Stimulated activated CD4-positive, alpha-beta T cell treated with anti-CD3 and anti-CD28 coated beads, Interleukin-15, amount 100 ng/mL, for 1 hour (primary cell): ENCODE measurements at regions not wholly inside any gene's neighbourhood (a gene's known extent, or its start where the extent isn't known, plus 50 kb on each side); places are given as distances from the start of the nearest gene placed in this dataset.
A peak's percentile ranks its signal among the peaks of the same experiment; 100 is the strongest.
"Not testable (repeated sequence)": the region's sequence is repeated elsewhere in the genome, so short reads cannot be mapped to it uniquely, and the experiment has no call there.

ENCODE experiments used
- DNase-seq, 2 donors: peaks; one replicate each; pipeline ENCODE4 v3.0.0-alpha.2; 2020; ENCODE audit warnings: low read depth in 1 of 2, low spot score in 1 of 2

- DNase-seq, result peak in 1 of 2 donors; percentile 8
These were observed 100.1 kb downstream of the EIF4E start for GRCh38 chr4:98828801-98829200.

DNA sequence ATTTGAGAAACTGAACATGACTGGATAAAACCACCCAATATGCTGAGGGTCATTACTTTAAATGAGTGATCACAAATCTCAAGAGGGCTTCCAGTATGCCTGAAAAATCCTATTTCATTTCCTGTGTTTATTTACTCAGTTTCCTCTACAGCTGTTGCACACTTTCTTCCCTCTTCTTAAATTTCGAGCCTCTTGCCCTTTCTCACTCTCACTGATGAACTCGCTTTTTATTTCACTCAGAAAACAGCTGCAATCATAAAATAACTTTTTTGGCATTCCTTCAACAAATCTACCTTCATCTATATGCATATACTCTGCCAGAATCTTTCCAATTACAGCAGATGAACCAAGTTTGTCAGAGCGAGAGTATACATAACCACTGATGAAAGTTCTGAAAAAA lies 101.3 kb downstream of the EIF4E start:
- DNase-seq, result no peak

DNA sequence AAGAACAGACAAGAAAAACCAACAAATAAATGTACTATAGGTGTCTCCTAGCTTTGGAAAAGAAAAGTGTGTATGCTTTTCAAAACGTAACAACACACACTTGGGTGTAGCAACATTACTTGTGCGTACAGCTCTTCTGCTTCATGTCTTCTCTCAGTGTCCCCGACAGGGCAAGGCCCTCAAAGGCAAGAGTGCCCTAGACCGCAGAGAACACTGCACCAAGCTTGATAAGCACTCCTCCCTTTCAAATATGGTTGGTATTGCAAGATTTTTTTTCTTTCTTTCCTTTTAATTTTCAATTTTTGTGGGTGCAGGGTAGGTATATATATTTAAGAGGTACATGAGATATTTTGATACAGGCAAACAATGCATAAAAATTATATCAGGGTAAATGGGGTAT lies 106.8 kb downstream of the EIF4E start:
- DNase-seq, result no peak

GRCh38 chr4:98818116-98818515 lies 110.8 kb downstream of the EIF4E start:
- DNase-seq, result not testable (repeated sequence)

DNA sequence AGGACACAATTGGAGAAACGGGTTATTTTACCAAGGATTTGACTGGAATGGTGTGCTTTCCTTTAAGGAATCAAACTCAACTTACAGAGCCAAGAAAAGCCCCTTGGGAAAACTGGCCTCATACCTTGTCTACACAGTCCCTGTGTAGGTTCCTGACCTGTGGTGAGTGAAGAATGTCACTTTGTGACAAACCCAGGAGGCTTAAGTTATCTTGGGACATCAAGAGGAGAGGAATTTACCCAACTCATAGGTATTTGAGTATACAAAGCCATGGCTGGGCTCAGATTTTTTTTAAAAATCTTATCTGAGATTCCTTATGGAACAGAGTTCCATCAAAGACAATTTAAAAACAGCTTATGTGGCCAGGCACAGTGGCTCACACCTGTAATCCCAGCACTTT lies 112.1 kb downstream of the EIF4E start:
- DNase-seq, result no peak

GRCh38 chr4:98816386-98816785 lies 112.5 kb downstream of the EIF4E start:
- no peak for DNase-seq

- DNase-seq, result no peak
These were observed 124.5 kb downstream of the EIF4E start for GRCh38 chr4:98804403-98804802.

- no peak for DNase-seq
These were observed 125.7 kb downstream of the EIF4E start for GRCh38 chr4:98803251-98803650.

DNA sequence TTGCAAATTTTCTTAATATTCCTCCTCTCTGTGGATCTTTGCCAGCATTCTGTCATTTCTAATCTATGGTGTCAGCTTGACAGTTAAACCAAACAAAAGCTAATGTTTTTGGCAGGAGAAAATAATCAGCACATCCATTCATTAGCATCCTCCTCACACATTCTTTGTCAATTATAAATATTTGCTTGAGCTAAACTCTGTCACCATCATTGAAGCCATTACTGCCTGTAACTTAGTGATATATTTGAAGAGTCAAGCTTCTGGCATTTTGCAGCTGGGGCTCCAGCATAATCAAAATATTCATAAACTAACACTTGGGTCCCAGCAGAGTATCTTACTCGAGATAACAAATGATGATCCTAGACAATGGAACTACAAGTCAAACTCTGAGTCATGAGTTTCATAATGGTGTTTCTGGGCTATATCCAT lies 126.1 kb downstream of the EIF4E start:
- DNase-seq, result no peak

GRCh38 chr4:98801259-98801725 lies 127.6 kb downstream of the EIF4E start:
- DNase-seq, result no peak

- no peak for DNase-seq
These were observed 131.9 kb downstream of the EIF4E start for GRCh38 chr4:98796991-98797390.

DNA sequence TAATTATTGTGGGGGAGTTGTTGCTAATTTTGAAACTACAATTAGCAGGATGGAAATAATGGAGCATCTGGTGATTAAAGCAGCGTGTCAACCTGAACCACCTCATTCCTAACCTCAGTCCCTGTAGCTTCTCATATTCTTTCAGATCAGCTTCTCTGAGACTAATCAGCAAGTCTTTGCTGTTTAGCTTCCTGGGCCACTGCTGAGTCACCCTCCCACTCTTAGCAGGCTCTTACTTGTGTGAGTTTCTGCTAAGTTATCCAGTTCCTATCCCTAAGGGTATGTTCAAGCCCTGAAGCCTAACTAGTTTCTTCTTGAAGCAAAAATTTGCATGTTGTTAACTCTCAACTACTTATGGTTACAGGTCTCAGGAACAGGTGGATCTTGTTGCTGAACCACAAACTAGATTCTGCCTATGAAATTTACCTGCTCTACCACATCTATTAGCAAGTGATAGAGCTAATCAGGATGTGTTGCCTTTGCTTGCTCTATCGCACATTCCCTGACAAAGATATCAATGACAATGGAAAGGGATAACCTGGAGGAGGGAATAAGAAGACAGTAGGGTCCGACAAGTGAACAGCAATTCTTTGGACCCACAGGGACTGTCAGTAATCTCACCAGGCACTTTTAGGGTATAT lies 134.2 kb downstream of the EIF4E start:
- DNase-seq, result peak in 1 of 2 donors; percentile 18

DNA sequence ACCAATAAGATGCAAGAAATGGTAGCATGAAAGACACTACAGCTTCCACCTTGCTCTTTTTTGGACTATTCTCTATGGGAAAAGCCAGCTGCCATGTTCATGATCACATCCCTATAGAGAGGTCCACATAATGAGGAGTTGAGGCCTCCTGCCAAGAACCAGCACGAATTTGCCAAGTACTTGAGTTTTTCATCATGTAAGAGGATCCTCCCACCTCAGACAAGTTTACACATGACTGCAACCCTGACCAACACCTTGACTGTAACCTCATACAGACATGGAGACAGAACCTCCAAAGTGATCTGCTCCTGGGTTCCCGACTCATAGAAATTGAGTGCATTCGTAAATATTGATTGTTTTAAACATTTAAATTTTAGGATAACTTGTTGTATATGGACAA lies 135.2 kb upstream of the TSPAN5 start:
- DNase-seq, result no peak

GRCh38 chr4:98786866-98787265 lies 128.5 kb upstream of the TSPAN5 start:
- DNase-seq, result no peak

- DNase-seq, result no peak
These were observed 126.7 kb upstream of the TSPAN5 start for GRCh38 chr4:98784947-98785706.

- DNase-seq, result no peak
These were observed 123.4 kb upstream of the TSPAN5 start for GRCh38 chr4:98781641-98782357.

GRCh38 chr4:98780926-98781325 lies 122.5 kb upstream of the TSPAN5 start:
- DNase-seq, result no peak

GRCh38 chr4:98779088-98779487 lies 120.7 kb upstream of the TSPAN5 start:
- no peak for DNase-seq

DNA sequence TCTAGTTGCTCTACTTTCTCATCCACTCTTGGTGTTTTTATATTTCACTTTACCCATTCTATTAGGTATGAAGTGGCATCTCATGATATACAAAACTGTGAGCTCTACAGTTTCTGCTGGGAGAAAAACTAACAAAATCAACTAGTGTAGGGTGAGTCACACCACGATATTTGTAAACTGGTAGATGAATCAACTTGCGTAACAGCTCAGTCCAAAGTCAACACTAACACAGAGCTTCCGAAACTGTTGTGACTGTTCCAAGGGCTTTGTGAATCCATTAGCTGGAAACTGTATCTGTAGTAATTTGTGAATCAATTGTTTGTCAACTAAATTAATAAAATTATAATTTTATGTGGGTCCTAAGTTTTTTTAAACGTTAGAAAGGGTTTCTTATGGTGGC lies 119.8 kb upstream of the TSPAN5 start:
- DNase-seq, result no peak

- no peak for DNase-seq
These were observed 117.3 kb upstream of the TSPAN5 start for GRCh38 chr4:98775672-98776071.

DNA sequence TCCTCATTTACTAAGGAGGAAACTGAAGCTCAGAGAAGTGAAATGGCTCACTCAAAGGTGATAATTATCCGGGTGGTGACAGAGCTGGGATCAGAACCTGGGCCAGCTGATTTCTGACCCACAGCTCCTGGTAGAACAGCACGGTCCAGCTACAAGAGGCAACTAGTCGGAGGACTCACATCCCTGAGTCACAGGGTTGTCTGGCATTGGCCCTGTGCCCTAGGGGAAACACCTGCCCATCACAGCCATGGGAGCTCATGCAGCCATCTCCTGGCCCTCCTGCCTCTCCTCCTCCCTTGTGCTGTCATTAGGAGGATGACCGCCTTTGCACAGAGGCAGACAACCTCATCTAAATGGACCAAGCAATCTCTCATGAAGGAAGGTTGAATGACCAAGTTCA lies 115.2 kb upstream of the TSPAN5 start:
- no peak for DNase-seq
